IPS-15b (cell line): ENCODE measurements at regions not wholly inside any gene's neighbourhood (a gene's known extent, or its start where the extent isn't known, plus 50 kb on each side); places are given as distances from the start of the nearest gene placed in this dataset.
"Not testable (repeated sequence)": the region's sequence is repeated elsewhere in the genome, so short reads cannot be mapped to it uniquely, and the experiment has no call there.

Experiments used
- H3K27me3 ChIP-seq: one replicate; pipeline ENCODE4 v1.6.1; 2013; ENCODE audit warnings: low read length; ENCODE audit not compliant: control insufficient read depth, insufficient read depth
- H3K36me3 ChIP-seq: one replicate; pipeline ENCODE4 v1.6.1; 2013; ENCODE audit warnings: low read length; ENCODE audit not compliant: control insufficient read depth, insufficient read depth
- H3K4me1 ChIP-seq: one replicate; pipeline ENCODE4 v1.6.1; 2013; ENCODE audit warnings: mild to moderate bottlenecking, low read length; ENCODE audit not compliant: control insufficient read depth, insufficient read depth
- H3K4me3 ChIP-seq: one replicate; pipeline ENCODE4 v1.5.1; 2013; ENCODE audit warnings: low read depth, low read length
- H3K9ac ChIP-seq: one replicate; pipeline ENCODE4 v1.6.1; 2013; ENCODE audit warnings: low read depth, mild to moderate bottlenecking, low read length
- H3K9me3 ChIP-seq: one replicate; pipeline ENCODE4 v1.6.1; 2013; ENCODE audit warnings: mild to moderate bottlenecking, low read length; ENCODE audit not compliant: control insufficient read depth, insufficient read depth

GRCh38 chr2:221948076-221948475, 350.7 kb downstream of the PAX3 start:
- H3K4me1 ChIP-seq: no peaks in the 10 kb centered on the region
- H3K9me3 ChIP-seq: no peaks in the 10 kb centered on the region
- no peak overlapping the region for H3K4me3 ChIP-seq
- H3K36me3 ChIP-seq: no peaks in the 10 kb centered on the region
- no peak overlapping the region for H3K9ac ChIP-seq
- no peaks in the 10 kb centered on the region for H3K27me3 ChIP-seq

- not testable (repeated sequence) for H3K4me3 ChIP-seq, H3K4me1 ChIP-seq, H3K27me3 ChIP-seq, H3K9ac ChIP-seq, H3K36me3 ChIP-seq, H3K9me3 ChIP-seq
These were observed 354.3 kb downstream of the PAX3 start for GRCh38 chr2:221944452-221944851.

GRCh38 chr2:221943076-221943810, 355.6 kb downstream of the PAX3 start:
- Histone ChIP-seq H3K27me3 (no peaks in the 10 kb centered on the region), H3K9ac (no peak overlapping the region), H3K36me3 (no peaks in the 10 kb centered on the region), H3K4me3 (no peak overlapping the region), H3K9me3 (no peaks in the 10 kb centered on the region), H3K4me1 (no peaks in the 10 kb centered on the region)

GRCh38 chr2:221931251-221931991, 359.3 kb upstream of the EPHA4 start:
- H3K9me3 ChIP-seq: no peaks in the 10 kb centered on the region
- H3K9ac ChIP-seq: no peak overlapping the region
- no peak overlapping the region for H3K4me3 ChIP-seq
- H3K4me1 ChIP-seq: no peaks in the 10 kb centered on the region
- no peaks in the 10 kb centered on the region for H3K27me3 ChIP-seq
- no peaks in the 10 kb centered on the region for H3K36me3 ChIP-seq

- Histone ChIP-seq H3K9me3 (no peaks in the 10 kb centered on the region), H3K4me3 (no peak overlapping the region), H3K4me1 (no peaks in the 10 kb centered on the region), H3K9ac (no peak overlapping the region), H3K27me3 (no peaks in the 10 kb centered on the region), H3K36me3 (no peaks in the 10 kb centered on the region)
These were observed 357.2 kb upstream of the EPHA4 start for GRCh38 chr2:221929259-221929658.

- no peaks in the 10 kb centered on the region for H3K9me3 ChIP-seq
- no peaks in the 10 kb centered on the region for H3K36me3 ChIP-seq
- no peak overlapping the region for H3K9ac ChIP-seq
- H3K27me3 ChIP-seq: no peaks in the 10 kb centered on the region
- H3K4me1 ChIP-seq: no peaks in the 10 kb centered on the region
- no peak overlapping the region for H3K4me3 ChIP-seq
These were observed 354.2 kb upstream of the EPHA4 start for GRCh38 chr2:221926327-221926726.

GRCh38 chr2:221924576-221924975, 352.5 kb upstream of the EPHA4 start:
- Histone ChIP-seq H3K27me3 (no peaks in the 10 kb centered on the region), H3K4me3 (no peak overlapping the region), H3K4me1 (no peaks in the 10 kb centered on the region), H3K9ac (no peak overlapping the region), H3K9me3 (no peaks in the 10 kb centered on the region), H3K36me3 (no peaks in the 10 kb centered on the region)

GRCh38 chr2:221915926-221916325, 343.8 kb upstream of the EPHA4 start:
- no peak overlapping the region for H3K9ac ChIP-seq
- no peak overlapping the region for H3K4me3 ChIP-seq
- H3K9me3 ChIP-seq: no peaks in the 10 kb centered on the region
- no peaks in the 10 kb centered on the region for H3K4me1 ChIP-seq
- H3K27me3 ChIP-seq: no peaks in the 10 kb centered on the region
- H3K36me3 ChIP-seq: no peaks in the 10 kb centered on the region

GRCh38 chr2:221914334-221914880, 342.3 kb upstream of the EPHA4 start:
- Histone ChIP-seq H3K27me3 (no peaks in the 10 kb centered on the region), H3K9me3 (no peaks in the 10 kb centered on the region), H3K36me3 (no peaks in the 10 kb centered on the region), H3K9ac (no peak overlapping the region), H3K4me1 (no peaks in the 10 kb centered on the region), H3K4me3 (no peak overlapping the region)

GRCh38 chr2:221911890-221912289, 339.8 kb upstream of the EPHA4 start:
- Histone ChIP-seq H3K9ac (no peak overlapping the region), H3K27me3 (no peaks in the 10 kb centered on the region), H3K36me3 (no peaks in the 10 kb centered on the region), H3K9me3 (no peaks in the 10 kb centered on the region), H3K4me3 (no peak overlapping the region), H3K4me1 (no peaks in the 10 kb centered on the region)

GRCh38 chr2:221911321-221911720, 339.2 kb upstream of the EPHA4 start:
- H3K9ac ChIP-seq: no peak overlapping the region
- no peaks in the 10 kb centered on the region for H3K27me3 ChIP-seq
- H3K4me1 ChIP-seq: no peaks in the 10 kb centered on the region
- H3K36me3 ChIP-seq: no peaks in the 10 kb centered on the region
- no peak overlapping the region for H3K4me3 ChIP-seq
- no peaks in the 10 kb centered on the region for H3K9me3 ChIP-seq

GRCh38 chr2:221908518-221908917, 336.4 kb upstream of the EPHA4 start:
- Histone ChIP-seq H3K27me3 (no peaks in the 10 kb centered on the region), H3K4me1 (no peaks in the 10 kb centered on the region), H3K9ac (no peak overlapping the region), H3K4me3 (no peak overlapping the region), H3K9me3 (no peaks in the 10 kb centered on the region), H3K36me3 (no peaks in the 10 kb centered on the region)
